HepG2 (cell line): ENCODE measurements at regions not wholly inside any gene's neighbourhood (a gene's known extent, or its start where the extent isn't known, plus 50 kb on each side); places are given as distances from the start of the nearest gene placed in this dataset.

Experiments used
- ATAC-seq: fragments of 200-7000 bp; cut with Tn5 transposase; 3 replicates; pipeline ENCODE4 v1.9.1; 2020; ENCODE audit warnings: mild to moderate bottlenecking, moderate library complexity
- BruUV-seq: library from RNA; stranded (reverse); fragments of 400-500 nt; replicated peaks from 2 replicates; lab custom pipeline; 2021; lab: Mats Ljungman, UMichigan
- CTCF ChIA-PET: fragments of 300-600 bp; formaldehyde crosslinking; extraction: SDS; loops from one replicate; lab custom pipeline; 2021; ENCODE audit warnings: low total read pairs, inconsistent platforms, low intra/inter-chr PET ratio; lab: Yijun Ruan, JAX
- POLR2A ChIA-PET: fragments of 350-600 bp; sonication (Branson Sonifier 250); formaldehyde crosslinking; loops from one replicate; lab custom pipeline; 2020; ENCODE audit warnings: antibody characterized with exemption, inconsistent platforms; lab: Yijun Ruan, JAX
- DNase-seq: peaks from one replicate; pipeline ENCODE4 v3.0.0-alpha.2; 2015; ENCODE audit warnings: low spot score
- FAIRE-seq: peaks from 3 replicates; lab custom pipeline; 2011; peaks lifted over from hg19 to GRCh38; lab: Jason Lieb, UNC
- H2AFZ ChIP-seq: one replicate; pipeline ENCODE4 v1.6.1; 2011; ENCODE audit warnings: low read length, inconsistent platforms
- H3K27ac ChIP-seq: fragments of 300-600 bp; 3 replicates; pipeline ENCODE4 v1.8.0; 2011; ENCODE audit warnings: mixed run types, mild to moderate bottlenecking, mixed read lengths, low read length, inconsistent platforms; ENCODE audit not compliant: insufficient read depth; ENCODE audit errors: extremely low read length
- H3K27me3 ChIP-seq, 2 experiments: fragments of 200-600 bp in 1 of 2; 2 replicates in 1 of 2; 3 replicates in 1 of 2; pipeline versions ENCODE4 v1.6.0 to v1.8.0; 2011; ENCODE audit warnings: low read length in 2 of 2, mild to moderate bottlenecking in 2 of 2, moderate library complexity in 2 of 2, inconsistent platforms in 1 of 2; ENCODE audit not compliant: insufficient read depth in 2 of 2, control insufficient read depth in 1 of 2
- H3K36me3 ChIP-seq, 2 experiments: fragments of 200-600 bp in 1 of 2; replicated peaks in 1 of 2; 2 replicates in 1 of 2; 3 replicates in 1 of 2; pipeline versions ENCODE4 v1.5.1 to v1.8.0; 2011; ENCODE audit warnings: low read length in 2 of 2, inconsistent platforms in 1 of 2; ENCODE audit not compliant: insufficient read depth in 2 of 2, control insufficient read depth in 1 of 2
- H3K4me1 ChIP-seq: 2 replicates; pipeline ENCODE4 v1.5.1; 2012; ENCODE audit warnings: low read length, inconsistent platforms; ENCODE audit not compliant: insufficient read depth
- H3K4me2 ChIP-seq: 2 replicates; pipeline ENCODE4 v1.6.0; 2011; ENCODE audit warnings: low read depth, low read length, inconsistent platforms
- H3K4me3 ChIP-seq, 3 experiments: fragments of 200-600 bp in 1 of 3; sonication (generic), shearing (Covaris generic) in 1 of 3; replicated peaks in 1 of 3; 2 replicates each; pipeline ENCODE4 v1.5.1; 2011 to 2016; ENCODE audit warnings: low read length in 3 of 3, inconsistent platforms in 2 of 3, low read depth in 2 of 3, mild to moderate bottlenecking in 2 of 3, control low read depth in 1 of 3, mixed read lengths in 1 of 3; ENCODE audit not compliant: insufficient read depth in 1 of 3
- H3K79me2 ChIP-seq: one replicate; pipeline ENCODE4 v1.6.1; 2011; ENCODE audit warnings: low read length, inconsistent platforms; ENCODE audit not compliant: insufficient read depth
- H3K9ac ChIP-seq: 2 replicates; pipeline ENCODE4 v1.6.0; 2011; ENCODE audit warnings: mild to moderate bottlenecking, low read depth, low read length, inconsistent platforms; ENCODE audit not compliant: insufficient read depth
- H3K9me3 ChIP-seq: 2 replicates; pipeline ENCODE4 v1.5.1; 2012; ENCODE audit warnings: mild to moderate bottlenecking, low read length
- H4K20me1 ChIP-seq: 2 replicates; pipeline ENCODE4 v1.6.0; 2011; ENCODE audit warnings: inconsistent platforms, mild to moderate bottlenecking, low read length, moderate library complexity; ENCODE audit not compliant: insufficient read depth
- CSRNP2 ChIP-seq: sonication (generic); formaldehyde crosslinking; conservative IDR thresholded peaks from 2 replicates; pipeline ENCODE4 v1.8.0; 2022; ENCODE audit warnings: low read depth, missing genetic modification reagents
- DDIT3 ChIP-seq: sonication (generic); formaldehyde crosslinking; IDR thresholded peaks from 2 replicates; pipeline ENCODE4 v1.4.0; 2020; ENCODE audit warnings: mild to moderate bottlenecking, missing genetic modification reagents
- FOXO1 ChIP-seq: sonication (generic); formaldehyde crosslinking; IDR thresholded peaks from 2 replicates; pipeline ENCODE4 v1.4.0; 2020; ENCODE audit warnings: missing genetic modification reagents
- GATAD1 ChIP-seq: IDR thresholded peaks from 2 replicates; pipeline ENCODE4 v1.6.1; 2016; ENCODE audit warnings: missing genetic modification reagents, missing compliant biosample characterization
- HDAC6 ChIP-seq: fragments of 200-600 bp; sonication (generic); IDR thresholded peaks from 2 replicates; pipeline ENCODE4 v1.7.0; 2017; ENCODE audit warnings: mild to moderate bottlenecking, antibody characterized with exemption, low read length, low read depth
- KLF11 ChIP-seq: IDR thresholded peaks from 2 replicates; pipeline ENCODE4 v1.6.1; 2016; ENCODE audit warnings: missing compliant biosample characterization
- KLF9 ChIP-seq: IDR thresholded peaks from 2 replicates; pipeline ENCODE4 v1.6.1; 2016; ENCODE audit warnings: low read depth
- MATR3 ChIP-seq: sonication (generic); formaldehyde crosslinking; IDR thresholded peaks from 2 replicates; pipeline ENCODE4 v1.4.0; 2020; ENCODE audit warnings: missing genetic modification reagents
- RARA ChIP-seq: IDR thresholded peaks from 2 replicates; pipeline ENCODE4 v1.6.1; 2016; ENCODE audit warnings: missing genetic modification reagents, missing compliant biosample characterization
- RFX3 ChIP-seq: IDR thresholded peaks from 2 replicates; pipeline ENCODE4 v1.6.1; 2016; ENCODE audit warnings: missing biosample characterization, missing genetic modification reagents
- SP2 ChIP-seq: sonication (generic); formaldehyde crosslinking; IDR thresholded peaks from 2 replicates; pipeline ENCODE4 v1.5.1; 2020; ENCODE audit warnings: mild to moderate bottlenecking, missing genetic modification reagents
- ZNF101 ChIP-seq: sonication (generic); formaldehyde crosslinking; IDR thresholded peaks from 2 replicates; pipeline ENCODE4 v1.4.0; 2020; ENCODE audit warnings: mild to moderate bottlenecking, low read depth, missing genetic modification reagents, borderline replicate concordance
- ZNF143 ChIP-seq: sonication (generic); formaldehyde crosslinking; IDR thresholded peaks from 2 replicates; pipeline ENCODE4 v1.4.0; 2020; ENCODE audit warnings: missing genetic modification reagents
- ZNF501 ChIP-seq: sonication (generic); formaldehyde crosslinking; IDR thresholded peaks from 2 replicates; pipeline ENCODE4 v1.5.1; 2020; ENCODE audit warnings: mild to moderate bottlenecking, moderate library complexity, missing genetic modification reagents
- ZNF577 ChIP-seq: sonication (generic); formaldehyde crosslinking; IDR thresholded peaks from 2 replicates; pipeline ENCODE4 v1.4.0; 2020; ENCODE audit warnings: mild to moderate bottlenecking, low read depth, missing genetic modification reagents, borderline replicate concordance
- ZNF773 ChIP-seq: sonication (generic); formaldehyde crosslinking; IDR thresholded peaks from 2 replicates; pipeline ENCODE4 v1.4.0; 2020; ENCODE audit warnings: missing genetic modification reagents, borderline replicate concordance
- WGBS: methylation state at CpG from one replicate; pipeline ENCODE4 v1.1.6; 2017; ENCODE audit warnings: low lambda C conversion rate; 5-methylcytosine and 5-hydroxymethylcytosine counted together
- in situ Hi-C: cut with HindIII; loops from 2 replicates; pipeline ENCODE4 v1.10.0; 2017; ENCODE audit warnings: low pct_unique_long_range_greater_than_20kb; ENCODE audit not compliant: extremely low pct_ligation_motif_present
- intact Hi-C: fragments of 100-400 bp; cut with micrococcal nuclease; formaldehyde crosslinking; loops from one replicate; pipeline ENCODE4 v1.10.0; 2022; ENCODE audit not compliant: unreplicated experiment
- TF ChIP-seq, protein P1 (sequence below), 2 experiments: IDR thresholded peaks; 2 replicates each; pipeline ENCODE4 v1.6.1; 2011 to 2012; ENCODE audit warnings: low read length in 2 of 2, borderline replicate concordance in 1 of 2, low read depth in 1 of 2, mild to moderate bottlenecking in 1 of 2, moderate library complexity in 1 of 2

DNA sequence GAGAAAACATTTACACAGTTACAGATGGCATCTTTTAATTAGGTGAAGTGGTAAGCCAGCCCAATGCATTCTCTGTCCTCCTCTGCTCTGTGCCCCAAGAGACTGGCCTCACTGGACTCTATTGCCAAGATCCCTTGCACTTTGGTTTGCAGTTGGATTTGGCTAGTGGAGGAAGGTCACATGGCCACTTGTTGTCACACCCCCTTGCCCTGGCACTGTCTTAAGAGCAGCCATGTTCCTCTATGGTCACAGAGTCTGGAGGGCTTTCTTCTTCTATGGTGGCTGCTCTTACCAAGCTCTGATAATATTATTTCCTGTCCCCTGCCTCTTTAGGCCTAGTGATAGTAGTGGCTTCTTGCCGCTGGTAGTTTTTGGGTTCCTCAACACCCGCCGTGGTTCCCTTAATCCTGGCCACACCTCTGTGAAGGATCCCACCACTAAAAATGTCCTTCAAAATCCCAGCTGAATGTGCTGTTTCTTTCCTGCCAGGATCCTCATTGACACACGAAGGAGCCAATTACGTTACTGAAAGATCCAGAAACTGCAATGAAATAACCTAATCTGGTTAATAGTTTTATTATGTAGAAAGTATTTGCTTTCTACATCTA is 111.1 kb downstream of the CDC42EP3 start:
- Histone ChIP-seq H3K9me3 (no peaks in the 10 kb centered on the region), H3K27me3 (0 out of 5 replicates have a peak, but pooled peaks cover 0 to 2% of the 10 kb centered on the region in 2 experiments), H3K79me2 (no peaks in the 10 kb centered on the region), H4K20me1 (no peaks in the 10 kb centered on the region), H3K27ac (no peak overlapping the region), H3K4me3 (no peak overlapping the region), H3K4me1 (no peaks in the 10 kb centered on the region), H3K36me3 (no peaks in the 10 kb centered on the region), H3K9ac (no peak overlapping the region), H2AFZ (no peak overlapping the region), H3K4me2 (no peak overlapping the region)
- no TSS peak for BruUV-seq
- TF ChIP-seq ZNF501 (CRISPR knock-in tag): no peak
- TF ChIP-seq CSRNP2 (CRISPR knock-in tag): no peak
- no peak for TF ChIP-seq KLF9
- no peak for TF ChIP-seq ZNF577 (CRISPR knock-in tag)
- TF ChIP-seq ZNF143 (CRISPR knock-in tag): no peak
- no peak for TF ChIP-seq GATAD1
- no peak for TF ChIP-seq MATR3 (CRISPR knock-in tag)
- TF ChIP-seq KLF11 (CRISPR knock-in tag): no peak
- no peak for TF ChIP-seq RARA (CRISPR knock-in tag)
- TF ChIP-seq SP2 (CRISPR knock-in tag): no peak
- no peak for TF ChIP-seq RFX3
- TF ChIP-seq ZNF773: no peak
- no peak for TF ChIP-seq FOXO1
- no peak for TF ChIP-seq HDAC6
- TF ChIP-seq ZNF101 (CRISPR knock-in tag): no peak
- TF ChIP-seq, protein P1, sequence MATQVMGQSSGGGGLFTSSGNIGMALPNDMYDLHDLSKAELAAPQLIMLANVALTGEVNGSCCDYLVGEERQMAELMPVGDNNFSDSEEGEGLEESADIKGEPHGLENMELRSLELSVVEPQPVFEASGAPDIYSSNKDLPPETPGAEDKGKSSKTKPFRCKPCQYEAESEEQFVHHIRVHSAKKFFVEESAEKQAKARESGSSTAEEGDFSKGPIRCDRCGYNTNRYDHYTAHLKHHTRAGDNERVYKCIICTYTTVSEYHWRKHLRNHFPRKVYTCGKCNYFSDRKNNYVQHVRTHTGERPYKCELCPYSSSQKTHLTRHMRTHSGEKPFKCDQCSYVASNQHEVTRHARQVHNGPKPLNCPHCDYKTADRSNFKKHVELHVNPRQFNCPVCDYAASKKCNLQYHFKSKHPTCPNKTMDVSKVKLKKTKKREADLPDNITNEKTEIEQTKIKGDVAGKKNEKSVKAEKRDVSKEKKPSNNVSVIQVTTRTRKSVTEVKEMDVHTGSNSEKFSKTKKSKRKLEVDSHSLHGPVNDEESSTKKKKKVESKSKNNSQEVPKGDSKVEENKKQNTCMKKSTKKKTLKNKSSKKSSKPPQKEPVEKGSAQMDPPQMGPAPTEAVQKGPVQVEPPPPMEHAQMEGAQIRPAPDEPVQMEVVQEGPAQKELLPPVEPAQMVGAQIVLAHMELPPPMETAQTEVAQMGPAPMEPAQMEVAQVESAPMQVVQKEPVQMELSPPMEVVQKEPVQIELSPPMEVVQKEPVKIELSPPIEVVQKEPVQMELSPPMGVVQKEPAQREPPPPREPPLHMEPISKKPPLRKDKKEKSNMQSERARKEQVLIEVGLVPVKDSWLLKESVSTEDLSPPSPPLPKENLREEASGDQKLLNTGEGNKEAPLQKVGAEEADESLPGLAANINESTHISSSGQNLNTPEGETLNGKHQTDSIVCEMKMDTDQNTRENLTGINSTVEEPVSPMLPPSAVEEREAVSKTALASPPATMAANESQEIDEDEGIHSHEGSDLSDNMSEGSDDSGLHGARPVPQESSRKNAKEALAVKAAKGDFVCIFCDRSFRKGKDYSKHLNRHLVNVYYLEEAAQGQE (IDR thresholded peaks at IDR 0.05; ENCODE audit: borderline replicate concordance in 1 of 2, low read depth in 1 of 2, low read length in 2 of 2): no peak
- TF ChIP-seq DDIT3 (CRISPR knock-in tag): no peak
- WGBS: 53% methylated on average over 5 of the region's 5 CpGs
- no peak for FAIRE-seq
- DNase-seq: no peak
- ChIA-PET POLR2A (no interaction called here), CTCF (no interaction called here)
- no peak for ATAC-seq
- intact Hi-C loops (no loop called here), in situ Hi-C loops (no loop called here)
